NOMO-1 (cell line): ENCODE measurements at regions not wholly inside any gene's neighbourhood (a gene's known extent, or its start where the extent isn't known, plus 50 kb on each side); places are given as distances from the start of the nearest gene placed in this dataset.

Experiments used
- DNase-seq, 2 experiments: peaks; one replicate each; lab custom pipeline; 2025; ENCODE audit not compliant: unreplicated experiment in 2 of 2; lab: John Stamatoyannopoulos, UW

GRCh38 chr10:29767968-29768367 is 133.2 kb upstream of the SVIL start:
- DNase-seq, result no peak

GRCh38 chr10:29766753-29767152 is 132.0 kb upstream of the SVIL start:
- DNase-seq, result no peak

- DNase-seq, result no peak
Measured at GRCh38 chr10:29765330-29765729, 130.6 kb upstream of the SVIL start.

GRCh38 chr10:29763396-29763795 is 128.6 kb upstream of the SVIL start:
- DNase-seq, result no peak

- no peak for DNase-seq
Measured at GRCh38 chr10:29761916-29762315, 127.1 kb upstream of the SVIL start.

GRCh38 chr10:29760138-29760900 is 125.5 kb upstream of the SVIL start:
- no peak for DNase-seq

GRCh38 chr10:29757551-29758297 is 123.0 kb upstream of the SVIL start:
- DNase-seq, result no peak

GRCh38 chr10:29756451-29756850 is 121.7 kb upstream of the SVIL start:
- no peak for DNase-seq

- DNase-seq, result no peak
Measured at GRCh38 chr10:29753283-29753682, 118.5 kb upstream of the SVIL start.

GRCh38 chr10:29751684-29752083 is 116.9 kb upstream of the SVIL start:
- no peak for DNase-seq

- no peak for DNase-seq
Measured at GRCh38 chr10:29751240-29751639, 116.5 kb upstream of the SVIL start.

- DNase-seq, result no peak
Measured at GRCh38 chr10:29749150-29749549, 114.4 kb upstream of the SVIL start.

- no peak for DNase-seq
Measured at GRCh38 chr10:29748109-29748650, 113.4 kb upstream of the SVIL start.

- DNase-seq, result no peak
Measured at GRCh38 chr10:29746080-29746797, 111.5 kb upstream of the SVIL start.

- no peak for DNase-seq
Measured at GRCh38 chr10:29740981-29741545, 106.3 kb upstream of the SVIL start.

- no peak for DNase-seq
Measured at GRCh38 chr10:29738341-29738740, 103.6 kb upstream of the SVIL start.

- no peak for DNase-seq
Measured at GRCh38 chr10:29737074-29737593, 102.4 kb upstream of the SVIL start.

- DNase-seq, result no peak
Measured at GRCh38 chr10:29736366-29737073, 101.7 kb upstream of the SVIL start.

- DNase-seq, result peak; percentile 77 to 87
Measured at GRCh38 chr10:29735628-29736365, 101.0 kb upstream of the SVIL start.
